GM19395 (cell line): ENCODE measurements at regions not wholly inside any gene's neighbourhood (a gene's known extent, or its start where the extent isn't known, plus 50 kb on each side); places are given as distances from the start of the nearest gene placed in this dataset.

Experiments used
- ATAC-seq: cut with Tn5 transposase; IDR thresholded peaks from one replicate; pipeline ENCODE4 v1.9.1; 2021; ENCODE audit warnings: mild to moderate bottlenecking, moderate library complexity; ENCODE audit not compliant: unreplicated experiment

- ATAC-seq = no peak
These were observed 1211.5 kb upstream of the ZEB2 start for GRCh38 chr2:145731467-145731866.

GRCh38 chr2:145729993-145730770 lies 1210.3 kb upstream of the ZEB2 start:
- ATAC-seq = no peak

- no peak for ATAC-seq
These were observed 1209.6 kb upstream of the ZEB2 start for GRCh38 chr2:145729481-145729880.

- no peak for ATAC-seq
These were observed 1208.6 kb upstream of the ZEB2 start for GRCh38 chr2:145728511-145728910.

- no peak for ATAC-seq
These were observed 1206.0 kb upstream of the ZEB2 start for GRCh38 chr2:145725876-145726275.

GRCh38 chr2:145724311-145724898 lies 1204.5 kb upstream of the ZEB2 start:
- ATAC-seq = no peak

GRCh38 chr2:145723872-145724271 lies 1204.0 kb upstream of the ZEB2 start:
- no peak for ATAC-seq

- no peak for ATAC-seq
These were observed 1201.8 kb upstream of the ZEB2 start for GRCh38 chr2:145721681-145722080.

- ATAC-seq = no peak
These were observed 1195.7 kb upstream of the ZEB2 start for GRCh38 chr2:145715601-145716000.

- ATAC-seq = no peak
These were observed 1190.4 kb upstream of the ZEB2 start for GRCh38 chr2:145710303-145710702.

- ATAC-seq = no peak
These were observed 1182.4 kb upstream of the ZEB2 start for GRCh38 chr2:145702305-145702704.

GRCh38 chr2:145692971-145693478 lies 1173.1 kb upstream of the ZEB2 start:
- ATAC-seq = peak; percentile 86

- no peak for ATAC-seq
These were observed 1171.7 kb upstream of the ZEB2 start for GRCh38 chr2:145691659-145692058.

GRCh38 chr2:145690183-145690778 lies 1170.4 kb upstream of the ZEB2 start:
- ATAC-seq = no peak

GRCh38 chr2:145689277-145689676 lies 1169.4 kb upstream of the ZEB2 start:
- no peak for ATAC-seq

GRCh38 chr2:145688156-145688555 lies 1168.2 kb upstream of the ZEB2 start:
- no peak for ATAC-seq

- no peak for ATAC-seq
These were observed 1167.7 kb upstream of the ZEB2 start for GRCh38 chr2:145687442-145688134.

GRCh38 chr2:145685383-145686050 lies 1165.6 kb upstream of the ZEB2 start:
- no peak for ATAC-seq

- no peak for ATAC-seq
These were observed 1162.7 kb upstream of the ZEB2 start for GRCh38 chr2:145682546-145683157.

- no peak for ATAC-seq
These were observed 1160.4 kb upstream of the ZEB2 start for GRCh38 chr2:145680276-145680675.
